B cell (primary cell): ENCODE measurements at regions not wholly inside any gene's neighbourhood (a gene's known extent, or its start where the extent isn't known, plus 50 kb on each side); places are given as distances from the start of the nearest gene placed in this dataset.

Source experiments
- ATAC-seq: fragments of 200-7000 bp; cut with Tn5 transposase; one replicate; pipeline ENCODE4 v1.10.0; 2021; ENCODE audit warnings: low read depth, mild to moderate bottlenecking, moderate number of reproducible peaks, moderate library complexity
- CTCF ChIA-PET: fragments of 350-600 bp; sonication (Branson Sonifier 250); formaldehyde crosslinking; loops from one replicate; lab custom pipeline; 2021; ENCODE audit warnings: antibody characterized with exemption, inconsistent platforms; lab: Charles Lee
- POLR2A ChIA-PET: fragments of 350-600 bp; sonication (Branson Sonifier 250); formaldehyde crosslinking; loops from one replicate; lab custom pipeline; 2021; ENCODE audit warnings: antibody characterized with exemption; lab: Charles Lee
- DNase-seq: peaks from one replicate; pipeline ENCODE4 v3.0.0; 2013
- H2AFZ ChIP-seq: 2 replicates; pipeline ENCODE4 v1.6.1; 2012; ENCODE audit warnings: mild to moderate bottlenecking, low read depth, low read length; ENCODE audit not compliant: insufficient read depth, poor library complexity, severe bottlenecking
- H3K27ac ChIP-seq, 2 donors: 1 replicate in 1 of 2; 2 replicates in 1 of 2; pipeline ENCODE4 v1.5.1; 2012 to 2013; ENCODE audit warnings: low read length in 2 of 2, mild to moderate bottlenecking in 2 of 2, moderate library complexity in 1 of 2
- H3K27me3 ChIP-seq, 4 experiments: fragments of 200-600 bp in 1 of 4; sonication (generic) in 1 of 4; replicated peaks in 1 of 4; 1 replicate in 2 of 4; 2 replicates in 2 of 4; pipeline versions ENCODE4 v1.6.1 to v1.7.0; 2013 to 2016; ENCODE audit warnings: low read length in 3 of 4, mild to moderate bottlenecking in 2 of 4, mixed read lengths in 1 of 4, moderate library complexity in 1 of 4; ENCODE audit not compliant: insufficient read depth in 4 of 4, control insufficient read depth in 3 of 4; ENCODE audit errors: control extremely low read depth in 1 of 4
- H3K36me3 ChIP-seq, 2 experiments: replicated peaks in 1 of 2; 1 replicate in 1 of 2; 2 replicates in 1 of 2; pipeline versions ENCODE4 v1.6.1 to v1.7.1; 2013; ENCODE audit warnings: low read length in 1 of 2; ENCODE audit not compliant: insufficient read depth in 2 of 2, control insufficient read depth in 1 of 2; ENCODE audit errors: control extremely low read depth in 1 of 2, extremely low read depth in 1 of 2
- H3K4me1 ChIP-seq, 2 donors: fragments of 200-600 bp in 1 of 2; sonication (generic) in 1 of 2; 1 replicate in 1 of 2; 2 replicates in 1 of 2; pipeline versions ENCODE4 v1.5.1 to v1.6.1; 2013 to 2017; ENCODE audit warnings: low read length in 2 of 2; ENCODE audit not compliant: control insufficient read depth in 2 of 2, insufficient read depth in 2 of 2
- H3K4me2 ChIP-seq: replicated peaks from 2 replicates; pipeline ENCODE3; 2012; ENCODE audit warnings: mild to moderate bottlenecking, low read depth, low read length; ENCODE audit not compliant: poor library complexity, severe bottlenecking
- H3K4me3 ChIP-seq, 5 experiments: fragments of 200-600 bp in 1 of 5; sonication (generic) in 1 of 5; 1 replicate in 3 of 5; 2 replicates in 2 of 5; pipeline versions ENCODE4 v1.5.1 to v1.7.0; 2011 to 2016; ENCODE audit warnings: low read length in 4 of 5, mild to moderate bottlenecking in 4 of 5, low read depth in 2 of 5, control low read depth in 1 of 5, moderate library complexity in 1 of 5; ENCODE audit not compliant: insufficient read depth in 1 of 5; ENCODE audit errors: control extremely low read depth in 1 of 5, extremely low read depth in 1 of 5
- H3K79me2 ChIP-seq: fragments of 200-600 bp; sonication (generic); one replicate; pipeline ENCODE4 v1.6.0; 2016; ENCODE audit warnings: low read length; ENCODE audit not compliant: control insufficient read depth, insufficient read depth
- H3K9ac ChIP-seq: fragments of 200-600 bp; sonication (generic); 2 replicates; pipeline ENCODE4 v1.6.1; 2017; ENCODE audit warnings: mild to moderate bottlenecking, low read length, moderate library complexity
- H3K9me3 ChIP-seq, 3 donors: one replicate each; pipeline versions ENCODE4 v1.6.1 to v1.7.1; 2013; ENCODE audit warnings: low read length in 2 of 3; ENCODE audit not compliant: control insufficient read depth in 2 of 3, insufficient read depth in 1 of 3; ENCODE audit errors: control extremely low read depth in 1 of 3
- H4K20me1 ChIP-seq: 2 replicates; pipeline ENCODE4 v1.6.0; 2012; ENCODE audit warnings: mild to moderate bottlenecking, low read length; ENCODE audit not compliant: insufficient read depth, control insufficient read depth, poor library complexity, severe bottlenecking
- H3K27ac Mint-ChIP-seq: one replicate; pipeline ENCODE4 v1.8.0; 2021; ENCODE audit warnings: mixed read lengths
- H3K27me3 Mint-ChIP-seq: one replicate; pipeline ENCODE4 v1.8.0; 2021; ENCODE audit warnings: mixed read lengths
- H3K4me1 Mint-ChIP-seq: one replicate; pipeline ENCODE4 v1.8.0; 2021; ENCODE audit warnings: mixed read lengths
- H3K4me3 Mint-ChIP-seq: one replicate; pipeline ENCODE4 v1.8.0; 2021; ENCODE audit warnings: mixed read lengths
- H3K9me3 Mint-ChIP-seq: one replicate; pipeline ENCODE4 v1.8.0; 2022; ENCODE audit warnings: mixed read lengths; ENCODE audit not compliant: insufficient read depth
- EZH2 ChIP-seq: IDR thresholded peaks from 2 replicates; pipeline ENCODE4 v1.6.1; 2012; ENCODE audit warnings: borderline replicate concordance, low read depth, mild to moderate bottlenecking, moderate library complexity, low read length; ENCODE audit not compliant: insufficient read depth, poor library complexity, severe bottlenecking
- WGBS: methylation state at CpG from one replicate; pipeline ENCODE4 v1.1.5; 2013; ENCODE audit warnings: missing lambda C conversion rate; ENCODE audit not compliant: insufficient coverage; 5-methylcytosine and 5-hydroxymethylcytosine counted together
- intact Hi-C: fragments of 100-400 bp; cut with micrococcal nuclease; formaldehyde crosslinking; loops from one replicate; pipeline ENCODE4 v1.10.0; 2022
- TF ChIP-seq, protein P1 (sequence below): fragments of 200-600 bp; IDR thresholded peaks from one replicate; pipeline ENCODE4 v1.8.0; 2022; ENCODE audit warnings: antibody characterized with exemption, mild to moderate bottlenecking

DNA sequence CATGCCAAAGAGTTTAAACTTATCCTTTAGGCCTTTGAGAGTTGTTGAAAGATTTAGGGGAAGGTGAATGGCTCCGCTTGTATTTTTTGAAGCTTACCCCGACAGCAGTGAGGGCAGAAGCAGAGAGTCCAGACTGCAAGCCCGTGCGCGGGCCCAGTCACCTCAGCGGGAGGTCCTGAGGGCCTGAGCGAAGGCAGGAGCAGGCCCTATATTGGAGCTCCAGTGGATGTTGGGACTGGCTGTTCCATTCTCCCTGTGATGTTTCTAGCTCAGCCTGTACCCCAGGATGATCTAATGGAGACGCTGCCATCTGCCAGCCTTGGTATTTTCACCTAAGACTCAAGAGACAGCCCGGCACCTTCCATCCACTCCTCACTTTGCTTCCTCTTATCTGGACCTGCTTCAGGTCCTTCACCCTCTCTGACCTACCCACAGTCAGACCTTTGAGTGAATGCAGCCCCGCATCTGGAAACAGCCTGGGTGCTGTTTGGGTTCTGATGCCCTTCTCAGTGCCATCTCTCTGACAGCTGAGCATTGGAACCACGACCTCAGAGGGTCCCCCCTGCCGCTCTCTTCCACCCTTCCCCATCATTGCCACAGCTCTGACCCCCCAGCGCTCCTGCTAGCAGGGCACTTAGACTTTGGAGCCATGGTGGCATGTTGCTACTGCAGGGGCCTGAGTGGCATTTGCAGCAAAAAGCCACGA, 628.2 kb upstream of the CADM1 start:
- no peaks in the 10 kb centered on the region for H3K27me3 Mint-ChIP-seq

DNA sequence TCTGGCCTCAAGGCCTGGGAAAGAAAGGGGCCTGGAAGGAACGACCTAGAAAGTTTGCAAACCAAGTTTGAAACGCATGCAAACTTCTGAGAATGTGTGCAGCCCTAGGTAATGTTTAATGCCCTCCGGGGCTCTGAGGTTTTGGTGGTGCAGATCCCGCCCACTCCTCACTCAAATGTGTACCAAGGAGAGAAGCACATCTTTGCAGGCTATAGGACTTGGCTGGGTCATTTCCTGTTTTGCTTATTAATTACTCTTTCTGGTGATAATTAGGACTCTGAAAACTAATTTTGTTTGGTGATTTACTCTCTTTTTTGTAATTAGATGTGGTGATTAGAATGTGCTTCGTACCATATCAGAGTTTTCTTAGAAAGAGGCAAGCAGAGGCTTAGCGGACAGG, 625.9 kb upstream of the CADM1 start:
- H3K9me3 Mint-ChIP-seq: no peaks in the 10 kb centered on the region

More for the DNA sequence above, 628.2 kb upstream of the CADM1 start:
- ATAC-seq (no peak), DNase-seq (no peak)
- Histone ChIP-seq H3K36me3 (no peaks in the 10 kb centered on the region), H4K20me1 (no peaks in the 10 kb centered on the region), H3K4me3 (no peak overlapping the region), H3K79me2 (no peaks in the 10 kb centered on the region), H3K9ac (no peak overlapping the region), H2AFZ (no peak overlapping the region), H3K27ac (no peak overlapping the region), H3K27me3 (no peaks in the 10 kb centered on the region), H3K4me1 (no peaks in the 10 kb centered on the region), H3K9me3 (no peaks in the 10 kb centered on the region), H3K4me2 (no peak overlapping the region)
- ChIA-PET POLR2A (no interaction called here), CTCF (no interaction called here)
- intact Hi-C loops: no loop called here
- Mint-ChIP-seq H3K27ac (no peak overlapping the region), H3K9me3 (no peaks in the 10 kb centered on the region), H3K4me1 (no peaks in the 10 kb centered on the region), H3K4me3 (no peak overlapping the region)
- 82% methylated on average over 14 of the region's 14 CpGs for WGBS
- no peak for TF ChIP-seq EZH2
- TF ChIP-seq, protein P1, sequence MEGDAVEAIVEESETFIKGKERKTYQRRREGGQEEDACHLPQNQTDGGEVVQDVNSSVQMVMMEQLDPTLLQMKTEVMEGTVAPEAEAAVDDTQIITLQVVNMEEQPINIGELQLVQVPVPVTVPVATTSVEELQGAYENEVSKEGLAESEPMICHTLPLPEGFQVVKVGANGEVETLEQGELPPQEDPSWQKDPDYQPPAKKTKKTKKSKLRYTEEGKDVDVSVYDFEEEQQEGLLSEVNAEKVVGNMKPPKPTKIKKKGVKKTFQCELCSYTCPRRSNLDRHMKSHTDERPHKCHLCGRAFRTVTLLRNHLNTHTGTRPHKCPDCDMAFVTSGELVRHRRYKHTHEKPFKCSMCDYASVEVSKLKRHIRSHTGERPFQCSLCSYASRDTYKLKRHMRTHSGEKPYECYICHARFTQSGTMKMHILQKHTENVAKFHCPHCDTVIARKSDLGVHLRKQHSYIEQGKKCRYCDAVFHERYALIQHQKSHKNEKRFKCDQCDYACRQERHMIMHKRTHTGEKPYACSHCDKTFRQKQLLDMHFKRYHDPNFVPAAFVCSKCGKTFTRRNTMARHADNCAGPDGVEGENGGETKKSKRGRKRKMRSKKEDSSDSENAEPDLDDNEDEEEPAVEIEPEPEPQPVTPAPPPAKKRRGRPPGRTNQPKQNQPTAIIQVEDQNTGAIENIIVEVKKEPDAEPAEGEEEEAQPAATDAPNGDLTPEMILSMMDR: no peak

More for the DNA sequence above, 625.9 kb upstream of the CADM1 start:
- POLR2A ChIA-PET: no interaction called here
- Histone ChIP-seq H3K36me3 (no peaks in the 10 kb centered on the region), H3K4me1 (no peaks in the 10 kb centered on the region), H3K27ac (no peak overlapping the region), H3K79me2 (no peaks in the 10 kb centered on the region), H2AFZ (no peak overlapping the region), H4K20me1 (no peaks in the 10 kb centered on the region), H3K9me3 (no peaks in the 10 kb centered on the region), H3K27me3 (no peaks in the 10 kb centered on the region), H3K4me2 (no peak overlapping the region), H3K9ac (no peak overlapping the region), H3K4me3 (no peak overlapping the region)
- ATAC-seq: no peak
- Mint-ChIP-seq H3K4me3 (no peak overlapping the region), H3K27ac (no peak overlapping the region), H3K4me1 (no peaks in the 10 kb centered on the region), H3K27me3 (no peaks in the 10 kb centered on the region)
- no peak for DNase-seq
- CTCF ChIA-PET: no interaction called here
- WGBS: 72% methylated on average over 4 of the region's 6 CpGs
- intact Hi-C loops: no loop called here
- TF ChIP-seq, protein P1: no peak
- TF ChIP-seq EZH2: no peak
